K562 (cell line): ENCODE measurements at regions not wholly inside any gene's neighbourhood (a gene's known extent, or its start where the extent isn't known, plus 50 kb on each side); places are given as distances from the start of the nearest gene placed in this dataset.

ENCODE experiments used
- ATAC-seq: fragments of 200-7000 bp; cut with Tn5 transposase; 3 replicates; pipeline ENCODE4 v1.9.1; 2020; ENCODE audit warnings: moderate library complexity
- BruUV-seq: library from RNA; stranded (reverse); fragments of 400-500 nt; replicated peaks from 2 replicates; lab custom pipeline; 2021; lab: Mats Ljungman, UMichigan
- CTCF ChIA-PET: fragments of 300-600 bp; formaldehyde crosslinking; extraction: SDS; loops from one replicate; lab custom pipeline; 2021; ENCODE audit warnings: low intra/inter-chr PET ratio; lab: Yijun Ruan, JAX
- POLR2A ChIA-PET: fragments of 300-600, 350-650 bp; sonication (Branson Sonifier 250); formaldehyde crosslinking; extraction: SDS; loops from one replicate; lab custom pipeline; 2021; ENCODE audit warnings: antibody characterized with exemption, inconsistent platforms; lab: Yijun Ruan, JAX
- DNase-seq, 4 experiments: peaks; one replicate each; pipeline versions ENCODE4 v3.0.0 to v3.0.0-alpha.2; 2011 to 2018; ENCODE audit warnings: low spot score in 3 of 4, mixed read lengths in 3 of 4; ENCODE audit errors: extremely low read depth in 1 of 4
- FAIRE-seq: peaks from 2 replicates; lab custom pipeline; 2011; peaks lifted over from hg19 to GRCh38; lab: Jason Lieb, UNC
- H2AFZ ChIP-seq: 2 replicates; pipeline ENCODE4 v1.6.0; 2011; ENCODE audit warnings: low read depth, low read length, control low read depth, inconsistent platforms
- H3K27ac ChIP-seq: fragments of 200-600 bp; 3 replicates; pipeline ENCODE4 v1.8.0; 2011; ENCODE audit warnings: low read depth, mild to moderate bottlenecking, control low read depth, inconsistent platforms, low read length, moderate library complexity, mixed read lengths; ENCODE audit errors: extremely low read depth
- H3K27me3 ChIP-seq, 2 experiments: fragments of 300-600 bp in 1 of 2; 2 replicates in 1 of 2; 3 replicates in 1 of 2; pipeline versions ENCODE4 v1.6.0 to v1.8.0; 2011; ENCODE audit warnings: inconsistent platforms in 2 of 2, low read length in 2 of 2, mild to moderate bottlenecking in 1 of 2, mixed read lengths in 1 of 2, moderate library complexity in 1 of 2; ENCODE audit not compliant: control insufficient read depth in 2 of 2, insufficient read depth in 2 of 2
- H3K36me3 ChIP-seq: fragments of 300-600 bp; 3 replicates; pipeline ENCODE4 v1.8.0; 2011; ENCODE audit warnings: mild to moderate bottlenecking, low read length, inconsistent platforms; ENCODE audit not compliant: control insufficient read depth, insufficient read depth
- H3K4me1 ChIP-seq, 2 experiments: fragments of 200-600 bp in 1 of 2; replicated peaks in 1 of 2; 2 replicates in 1 of 2; 3 replicates in 1 of 2; pipeline versions ENCODE4 v1.5.1 to v1.8.0; 2011; ENCODE audit warnings: inconsistent platforms in 2 of 2, low read length in 2 of 2, mild to moderate bottlenecking in 1 of 2, mixed read lengths in 1 of 2, moderate library complexity in 1 of 2; ENCODE audit not compliant: control insufficient read depth in 2 of 2, insufficient read depth in 2 of 2
- H3K4me2 ChIP-seq: 2 replicates; pipeline ENCODE4 v1.6.1; 2011; ENCODE audit warnings: low read length, control low read depth, inconsistent platforms, mixed read lengths; ENCODE audit not compliant: insufficient read depth
- H3K4me3 ChIP-seq: fragments of 200-600 bp; sonication (generic), shearing (Covaris generic); 2 replicates; pipeline ENCODE4 v1.5.1; 2016; ENCODE audit warnings: control low read depth, inconsistent platforms
- H3K79me2 ChIP-seq: fragments of 200-600 bp; 3 replicates; pipeline ENCODE4 v1.8.0; 2011; ENCODE audit warnings: low read length, inconsistent platforms; ENCODE audit not compliant: control insufficient read depth, insufficient read depth
- H3K9ac ChIP-seq, 2 experiments: 2 replicates each; pipeline versions ENCODE4 v1.6.0 to v1.6.1; 2011; ENCODE audit warnings: low read depth in 2 of 2, low read length in 2 of 2, control low read depth in 1 of 2, inconsistent platforms in 1 of 2, mild to moderate bottlenecking in 1 of 2, mixed read lengths in 1 of 2; ENCODE audit not compliant: insufficient read depth in 1 of 2
- H3K9me1 ChIP-seq: one replicate; pipeline ENCODE4 v1.6.0; 2011; ENCODE audit warnings: inconsistent platforms, mild to moderate bottlenecking, low read length, moderate library complexity; ENCODE audit not compliant: control insufficient read depth, insufficient read depth
- H3K9me3 ChIP-seq: replicated peaks from 2 replicates; pipeline ENCODE4 v1.5.1; 2011; ENCODE audit warnings: low read depth, low read length, inconsistent platforms; ENCODE audit not compliant: control insufficient read depth, insufficient read depth
- H4K20me1 ChIP-seq: replicated peaks from 2 replicates; pipeline ENCODE4 v1.6.1; 2011; ENCODE audit warnings: low read length, inconsistent platforms, mixed read lengths; ENCODE audit not compliant: control insufficient read depth, insufficient read depth
- BCL6 ChIP-seq: fragments of 250-450 bp; sonication (Bioruptor Pico); IDR thresholded peaks from 2 replicates; pipeline ENCODE4 v1.4.0; 2020
- CREM ChIP-seq: IDR thresholded peaks from 2 replicates; pipeline ENCODE4 v1.6.1; 2014; ENCODE audit warnings: antibody characterized with exemption, low read depth
- ESRRA ChIP-seq: fragments of 450-650 bp; IDR thresholded peaks from 2 replicates; pipeline ENCODE4 v1.6.1; 2014; ENCODE audit warnings: low read depth, mild to moderate bottlenecking, moderate library complexity, borderline replicate concordance
- ETV1 ChIP-seq: fragments of 450-650 bp; conservative IDR thresholded peaks from 2 replicates; pipeline ENCODE4 v1.6.1; 2016; ENCODE audit warnings: missing genetic modification characterization, control low read depth, low read depth, missing compliant biosample characterization
- EZH2 ChIP-seq: IDR thresholded peaks from 2 replicates; pipeline ENCODE4 v1.6.1; 2012; ENCODE audit warnings: low read depth, mild to moderate bottlenecking, inconsistent platforms, low read length, borderline replicate concordance
- FUS ChIP-seq: fragments of 200-400 bp; formaldehyde crosslinking; optimal IDR thresholded peaks from 2 replicates; pipeline ENCODE3; 2017; ENCODE audit warnings: low read depth, low read length
- GTF2F1 ChIP-seq: IDR thresholded peaks from 2 replicates; pipeline ENCODE4 v1.6.1; 2011; ENCODE audit warnings: low read depth, low read length, improper control_type of control experiment
- KAT7 ChIP-seq: sonication (generic); formaldehyde crosslinking; IDR thresholded peaks from 2 replicates; pipeline ENCODE4 v1.8.0; 2022; ENCODE audit warnings: missing genetic modification reagents, mild to moderate bottlenecking, borderline replicate concordance
- KLF16 ChIP-seq: IDR thresholded peaks from 2 replicates; pipeline ENCODE4 v1.6.1; 2016; ENCODE audit warnings: antibody characterized with exemption
- NELFE ChIP-seq: IDR thresholded peaks from 2 replicates; pipeline ENCODE4 v1.6.1; 2011; ENCODE audit warnings: mild to moderate bottlenecking; ENCODE audit not compliant: insufficient read depth, insufficient read length
- SIX5 ChIP-seq, 2 experiments: IDR thresholded peaks; 2 replicates each; pipeline ENCODE4 v1.6.1; 2011; ENCODE audit warnings: low read length in 2 of 2, borderline replicate concordance in 1 of 2, low read depth in 1 of 2, mild to moderate bottlenecking in 1 of 2, moderate library complexity in 1 of 2; ENCODE audit not compliant: insufficient read depth in 1 of 2
- ZBTB7A ChIP-seq: IDR thresholded peaks from 2 replicates; pipeline ENCODE4 v1.6.1; 2011; ENCODE audit warnings: low read depth, mild to moderate bottlenecking, low read length, moderate library complexity, borderline replicate concordance; ENCODE audit not compliant: control insufficient read depth
- ZNF212 ChIP-seq: fragments of 450-650 bp; formaldehyde crosslinking; IDR thresholded peaks from 2 replicates; pipeline ENCODE4 v1.4.0; 2020; ENCODE audit warnings: mild to moderate bottlenecking
- ZNF24 ChIP-seq: fragments of 450-650 bp; IDR thresholded peaks from 2 replicates; pipeline ENCODE4 v1.6.1; 2016
- WGBS: fragments of 100-300 bp; shearing (Covaris generic); methylation state at CpG from one replicate; pipeline ENCODE4 v1.1.6; 2016; ENCODE audit warnings: low coverage, mixed read lengths; ENCODE audit not compliant: insufficient coverage; ENCODE audit errors: missing lambda C conversion rate; 5-methylcytosine and 5-hydroxymethylcytosine counted together
- in situ Hi-C: fragments of 300-500 bp; cut with MboI; formaldehyde crosslinking; loops from 4 replicates; pipeline ENCODE4 v1.15.0; 2018; ENCODE audit warnings: inconsistent platforms, mixed read lengths
- intact Hi-C: fragments of 100-400 bp; cut with micrococcal nuclease; formaldehyde crosslinking; loops from 2 replicates; pipeline ENCODE4 v1.14.2; 2022
- TF ChIP-seq, protein P1 (sequence below): fragments of 450-650 bp; IDR thresholded peaks from 2 replicates; pipeline ENCODE4 v1.7.0; 2016; ENCODE audit warnings: borderline replicate concordance
- TF ChIP-seq, protein P2 (sequence below): fragments of 150-350 bp; conservative IDR thresholded peaks from 2 replicates; pipeline ENCODE4 v1.6.1; 2014; ENCODE audit warnings: low read length
- TF ChIP-seq, protein P3 (sequence below), 2 experiments: fragments of 450-650 bp; IDR thresholded peaks; 2 replicates each; pipeline ENCODE4 v1.6.1; 2016

DNA sequence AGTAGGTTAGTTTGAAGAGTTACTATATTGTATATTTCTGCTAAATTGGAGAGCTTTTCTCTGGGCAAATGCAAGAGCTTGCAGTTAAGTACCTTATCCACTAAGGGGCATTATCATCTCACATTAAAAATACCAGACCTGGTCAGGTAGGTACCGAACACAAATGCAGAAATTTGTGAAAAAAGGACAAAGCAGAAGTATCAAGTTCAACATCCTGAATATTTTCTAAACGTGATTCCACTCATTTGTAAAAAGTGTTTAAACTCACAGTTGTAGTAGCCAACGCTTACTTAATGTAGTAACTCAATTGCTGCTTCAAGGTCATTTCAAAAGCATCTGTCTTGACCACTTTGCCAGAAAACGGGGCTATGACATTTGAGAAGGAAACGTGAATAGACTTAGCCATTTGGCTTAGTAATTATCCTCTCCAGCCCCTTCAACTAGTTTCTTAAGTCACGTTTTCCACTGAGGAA lies 52.1 kb downstream of the CYRIA start:
- H3K9me1 ChIP-seq: no peaks in the 10 kb centered on the region
- BruUV-seq: no TSS peak
- no peaks in the 10 kb centered on the region for H3K79me2 ChIP-seq
- H3K4me2 ChIP-seq: no peak overlapping the region
- in situ Hi-C loops: loop anchor here (5.0 to 25.0 kb wide), 2 partner anchors 81 to 699 kb away; no protein-coding TSS in a partner anchor
- DNase-seq (peak; percentile 15 to 50 (median 30)), ATAC-seq (peak; percentile 49), FAIRE-seq (peak; percentile 57)
- no peaks in the 10 kb centered on the region for H4K20me1 ChIP-seq
- H3K9me3 ChIP-seq: no peaks in the 10 kb centered on the region
- no peak overlapping the region for H3K27ac ChIP-seq
- no peak overlapping the region for H2AFZ ChIP-seq
- H3K27me3 ChIP-seq: no peaks in the 10 kb centered on the region
- H3K4me3 ChIP-seq: no peak overlapping the region
- ChIA-PET CTCF (interaction anchor here (0.6 to 4.8 kb wide), 2 partner anchors 142 to 692 kb away, joined by 3 to 65 read pairs; no protein-coding TSS in a partner anchor), POLR2A (no interaction called here)
- no peak overlapping the region for H3K9ac ChIP-seq
- WGBS: 4% methylated on average over 6 of the region's 6 CpGs
- H3K4me1 ChIP-seq: peaks cover 3 to 12% of the 10 kb centered on the region in 2 experiments; a peak in 3 of 5 replicates
- no peaks in the 10 kb centered on the region for H3K36me3 ChIP-seq
- intact Hi-C loops: loop anchor here (1.0 to 5.0 kb wide), 3 partner anchors 109 to 289 kb away; no protein-coding TSS in a partner anchor
- TF ChIP-seq KLF16 (no peak), FUS (no peak), EZH2 (no peak), BCL6 (CRISPR knock-in tag) (no peak), ZBTB7A (no peak), GTF2F1 (no peak), ESRRA (peak; percentile 83), CREM (no peak), NELFE (no peak), ETV1 (tag) (no peak), ZNF24 (no peak), SIX5 (IDR thresholded peaks at IDR 0.05; ENCODE audit: borderline replicate concordance in 1 of 2, insufficient read depth in 1 of 2, low read depth in 1 of 2, low read length in 2 of 2) (no peak), KAT7 (no peak), ZNF212 (no peak)
- TF ChIP-seq, protein P1, sequence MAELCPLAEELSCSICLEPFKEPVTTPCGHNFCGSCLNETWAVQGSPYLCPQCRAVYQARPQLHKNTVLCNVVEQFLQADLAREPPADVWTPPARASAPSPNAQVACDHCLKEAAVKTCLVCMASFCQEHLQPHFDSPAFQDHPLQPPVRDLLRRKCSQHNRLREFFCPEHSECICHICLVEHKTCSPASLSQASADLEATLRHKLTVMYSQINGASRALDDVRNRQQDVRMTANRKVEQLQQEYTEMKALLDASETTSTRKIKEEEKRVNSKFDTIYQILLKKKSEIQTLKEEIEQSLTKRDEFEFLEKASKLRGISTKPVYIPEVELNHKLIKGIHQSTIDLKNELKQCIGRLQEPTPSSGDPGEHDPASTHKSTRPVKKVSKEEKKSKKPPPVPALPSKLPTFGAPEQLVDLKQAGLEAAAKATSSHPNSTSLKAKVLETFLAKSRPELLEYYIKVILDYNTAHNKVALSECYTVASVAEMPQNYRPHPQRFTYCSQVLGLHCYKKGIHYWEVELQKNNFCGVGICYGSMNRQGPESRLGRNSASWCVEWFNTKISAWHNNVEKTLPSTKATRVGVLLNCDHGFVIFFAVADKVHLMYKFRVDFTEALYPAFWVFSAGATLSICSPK: no peak
- TF ChIP-seq, protein P2, sequence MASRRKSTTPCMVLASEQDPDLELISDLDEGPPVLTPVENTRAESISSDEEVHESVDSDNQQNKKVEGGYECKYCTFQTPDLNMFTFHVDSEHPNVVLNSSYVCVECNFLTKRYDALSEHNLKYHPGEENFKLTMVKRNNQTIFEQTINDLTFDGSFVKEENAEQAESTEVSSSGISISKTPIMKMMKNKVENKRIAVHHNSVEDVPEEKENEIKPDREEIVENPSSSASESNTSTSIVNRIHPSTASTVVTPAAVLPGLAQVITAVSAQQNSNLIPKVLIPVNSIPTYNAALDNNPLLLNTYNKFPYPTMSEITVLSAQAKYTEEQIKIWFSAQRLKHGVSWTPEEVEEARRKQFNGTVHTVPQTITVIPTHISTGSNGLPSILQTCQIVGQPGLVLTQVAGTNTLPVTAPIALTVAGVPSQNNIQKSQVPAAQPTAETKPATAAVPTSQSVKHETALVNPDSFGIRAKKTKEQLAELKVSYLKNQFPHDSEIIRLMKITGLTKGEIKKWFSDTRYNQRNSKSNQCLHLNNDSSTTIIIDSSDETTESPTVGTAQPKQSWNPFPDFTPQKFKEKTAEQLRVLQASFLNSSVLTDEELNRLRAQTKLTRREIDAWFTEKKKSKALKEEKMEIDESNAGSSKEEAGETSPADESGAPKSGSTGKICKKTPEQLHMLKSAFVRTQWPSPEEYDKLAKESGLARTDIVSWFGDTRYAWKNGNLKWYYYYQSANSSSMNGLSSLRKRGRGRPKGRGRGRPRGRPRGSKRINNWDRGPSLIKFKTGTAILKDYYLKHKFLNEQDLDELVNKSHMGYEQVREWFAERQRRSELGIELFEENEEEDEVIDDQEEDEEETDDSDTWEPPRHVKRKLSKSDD: no peak
- TF ChIP-seq, protein P3, sequence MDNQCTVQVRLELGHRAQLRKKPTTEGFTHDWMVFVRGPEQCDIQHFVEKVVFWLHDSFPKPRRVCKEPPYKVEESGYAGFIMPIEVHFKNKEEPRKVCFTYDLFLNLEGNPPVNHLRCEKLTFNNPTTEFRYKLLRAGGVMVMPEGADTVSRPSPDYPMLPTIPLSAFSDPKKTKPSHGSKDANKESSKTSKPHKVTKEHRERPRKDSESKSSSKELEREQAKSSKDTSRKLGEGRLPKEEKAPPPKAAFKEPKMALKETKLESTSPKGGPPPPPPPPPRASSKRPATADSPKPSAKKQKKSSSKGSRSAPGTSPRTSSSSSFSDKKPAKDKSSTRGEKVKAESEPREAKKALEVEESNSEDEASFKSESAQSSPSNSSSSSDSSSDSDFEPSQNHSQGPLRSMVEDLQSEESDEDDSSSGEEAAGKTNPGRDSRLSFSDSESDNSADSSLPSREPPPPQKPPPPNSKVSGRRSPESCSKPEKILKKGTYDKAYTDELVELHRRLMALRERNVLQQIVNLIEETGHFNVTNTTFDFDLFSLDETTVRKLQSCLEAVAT (IDR thresholded peaks at IDR 0.05): no peak
